H9 (cell line): ENCODE measurements at regions not wholly inside any gene's neighbourhood (a gene's known extent, or its start where the extent isn't known, plus 50 kb on each side); places are given as distances from the start of the nearest gene placed in this dataset.

ENCODE experiments used
- DNase-seq: peaks from one replicate; pipeline ENCODE4 v3.0.0-alpha.2; 2017
- H2AFZ ChIP-seq: one replicate; pipeline ENCODE4 v1.6.1; 2013; ENCODE audit warnings: mild to moderate bottlenecking, low read length, control low read depth, moderate library complexity
- H2AK5ac ChIP-seq: 2 replicates; pipeline ENCODE4 v1.6.1; 2013; ENCODE audit warnings: low read length, control low read depth, mixed read lengths; ENCODE audit not compliant: insufficient read length
- H2BK120ac ChIP-seq: one replicate; pipeline ENCODE4 v1.6.1; 2013; ENCODE audit warnings: low read depth, mild to moderate bottlenecking, low read length, control low read depth, inconsistent platforms; ENCODE audit not compliant: poor library complexity, severe bottlenecking
- H2BK12ac ChIP-seq: 2 replicates; pipeline ENCODE4 v1.6.1; 2013; ENCODE audit warnings: low read length, control low read depth, mixed read lengths, low read depth; ENCODE audit not compliant: insufficient read length
- H2BK15ac ChIP-seq: 2 replicates; pipeline ENCODE4 v1.6.1; 2013; ENCODE audit warnings: low read depth, low read length, control low read depth
- H2BK20ac ChIP-seq: one replicate; pipeline ENCODE4 v1.6.1; 2013; ENCODE audit warnings: low read depth, mild to moderate bottlenecking, low read length, control low read depth, inconsistent platforms; ENCODE audit not compliant: poor library complexity, severe bottlenecking
- H2BK5ac ChIP-seq: 2 replicates; pipeline ENCODE4 v1.6.1; 2013; ENCODE audit warnings: low read length, control low read depth, mixed read lengths; ENCODE audit not compliant: insufficient read length
- H3K14ac ChIP-seq: 2 replicates; pipeline ENCODE4 v1.6.1; 2013; ENCODE audit warnings: low read length, control low read depth; ENCODE audit not compliant: insufficient read depth
- H3K18ac ChIP-seq: 2 replicates; pipeline ENCODE4 v1.6.1; 2013; ENCODE audit warnings: low read depth, mild to moderate bottlenecking, mixed read lengths, low read length, control low read depth; ENCODE audit not compliant: insufficient read length
- H3K23ac ChIP-seq: 2 replicates; pipeline ENCODE4 v1.6.1; 2013; ENCODE audit warnings: low read length, control low read depth, mixed read lengths, low read depth; ENCODE audit not compliant: insufficient read length
- H3K23me2 ChIP-seq: 2 replicates; pipeline ENCODE4 v1.6.1; 2013; ENCODE audit warnings: low read depth, mild to moderate bottlenecking, mixed read lengths, low read length, control low read depth; ENCODE audit not compliant: insufficient read length, poor library complexity, severe bottlenecking
- H3K27ac ChIP-seq: 2 replicates; pipeline ENCODE4 v1.5.1; 2013; ENCODE audit warnings: low read length, control low read depth, mixed read lengths, low read depth; ENCODE audit not compliant: insufficient read length
- H3K27me3 ChIP-seq: 2 replicates; pipeline ENCODE4 v1.6.1; 2013; ENCODE audit warnings: low read length, control low read depth, inconsistent platforms; ENCODE audit not compliant: insufficient read depth
- H3K4ac ChIP-seq: 2 replicates; pipeline ENCODE4 v1.6.1; 2013; ENCODE audit warnings: low read depth, mild to moderate bottlenecking, control low read depth, inconsistent platforms, low read length, moderate library complexity
- H3K4me1 ChIP-seq: 2 replicates; pipeline ENCODE4 v1.6.1; 2013; ENCODE audit warnings: low read length, control low read depth, inconsistent platforms; ENCODE audit not compliant: insufficient read depth
- H3K4me2 ChIP-seq: 2 replicates; pipeline ENCODE4 v1.6.1; 2013; ENCODE audit warnings: low read length, control low read depth, mixed read lengths; ENCODE audit not compliant: insufficient read length, insufficient read depth
- H3K56ac ChIP-seq: 2 replicates; pipeline ENCODE4 v1.6.1; 2013; ENCODE audit warnings: low read depth, mild to moderate bottlenecking, mixed read lengths, low read length, control low read depth; ENCODE audit not compliant: insufficient read length
- H3K79me1 ChIP-seq: 2 replicates; pipeline ENCODE4 v1.6.1; 2013; ENCODE audit warnings: low read depth, mild to moderate bottlenecking, moderate library complexity, low read length, control low read depth, inconsistent platforms; ENCODE audit not compliant: insufficient read depth, poor library complexity, severe bottlenecking
- H3K79me2 ChIP-seq: 2 replicates; pipeline ENCODE4 v1.6.1; 2013; ENCODE audit warnings: low read length, control low read depth, inconsistent platforms; ENCODE audit not compliant: insufficient read depth
- H3K9ac ChIP-seq: 2 replicates; pipeline ENCODE4 v1.6.1; 2013; ENCODE audit warnings: low read length, control low read depth, mixed read lengths; ENCODE audit not compliant: insufficient read length; ENCODE audit errors: extremely low read depth
- H3K9me3 ChIP-seq: one replicate; pipeline ENCODE4 v1.6.1; 2013; ENCODE audit warnings: low read depth, low read length, inconsistent platforms; ENCODE audit not compliant: control insufficient read depth
- H3T11ph ChIP-seq: one replicate; pipeline ENCODE4 v1.6.1; 2013; ENCODE audit warnings: mild to moderate bottlenecking, low read length, control low read depth, inconsistent platforms
- H4K20me1 ChIP-seq: one replicate; pipeline ENCODE4 v1.6.1; 2013; ENCODE audit not compliant: control insufficient read depth, insufficient read length, insufficient read depth
- H4K5ac ChIP-seq: 2 replicates; pipeline ENCODE4 v1.6.1; 2013; ENCODE audit warnings: low read depth, mild to moderate bottlenecking, mixed read lengths, low read length, control low read depth; ENCODE audit not compliant: insufficient read length
- H4K8ac ChIP-seq: replicated peaks from 2 replicates; pipeline ENCODE4 v1.6.1; 2013; ENCODE audit warnings: low read length, control low read depth, mixed read lengths, low read depth; ENCODE audit not compliant: insufficient read length
- H4K91ac ChIP-seq: 2 replicates; pipeline ENCODE4 v1.6.1; 2013; ENCODE audit warnings: low read depth, mild to moderate bottlenecking, moderate library complexity, mixed read lengths, low read length, control low read depth; ENCODE audit not compliant: insufficient read length
- H3K27ac Mint-ChIP-seq, 3 experiments: 2 replicates in 2 of 3; 3 replicates in 1 of 3; pipeline ENCODE4 v1.8.0; 2020 to 2021; ENCODE audit warnings: mixed read lengths in 3 of 3, mild to moderate bottlenecking in 1 of 3, moderate library complexity in 1 of 3
- H3K27me3 Mint-ChIP-seq: 2 replicates; pipeline ENCODE4 v1.8.0; 2021; ENCODE audit warnings: low read depth, mild to moderate bottlenecking, moderate library complexity, mixed read lengths
- H3K36me3 Mint-ChIP-seq, 3 experiments: 2 replicates in 2 of 3; 3 replicates in 1 of 3; pipeline ENCODE4 v1.8.0; 2020 to 2021; ENCODE audit warnings: low read depth in 3 of 3, mixed read lengths in 3 of 3; ENCODE audit not compliant: insufficient read depth in 1 of 3
- H3K4me1 Mint-ChIP-seq, 2 experiments: 2 replicates each; pipeline ENCODE4 v1.8.0; 2020; ENCODE audit warnings: mixed read lengths in 2 of 2
- H3K4me3 Mint-ChIP-seq, 2 experiments: 2 replicates in 1 of 2; 3 replicates in 1 of 2; pipeline ENCODE4 v1.8.0; 2020 to 2021; ENCODE audit warnings: mild to moderate bottlenecking in 2 of 2, mixed read lengths in 2 of 2, moderate library complexity in 1 of 2
- H3K9me3 Mint-ChIP-seq, 2 experiments: 2 replicates in 1 of 2; 3 replicates in 1 of 2; pipeline ENCODE4 v1.8.0; 2020; ENCODE audit warnings: mild to moderate bottlenecking in 2 of 2, mixed read lengths in 2 of 2, moderate library complexity in 1 of 2
- WGBS: extraction: QIAGEN DNeasy Blood & Tissue Kit; methylation state at CpG from one replicate; pipeline ENCODE4 v1.1.7; 2013; ENCODE audit warnings: missing lambda C conversion rate, low lambda C conversion rate, mixed read lengths; ENCODE audit not compliant: insufficient read length; ENCODE audit errors: extremely low coverage; 5-methylcytosine and 5-hydroxymethylcytosine counted together
- TF ChIP-seq, protein P1 (sequence below): fragments of 200-600 bp; sonication (generic); conservative IDR thresholded peaks from 3 replicates; pipeline ENCODE4 v1.8.0; 2021; ENCODE audit warnings: antibody characterized with exemption, mild to moderate bottlenecking

GRCh38 chr2:125698280-125698679 is 957.7 kb upstream of the GYPC start:
- Histone ChIP-seq H2BK20ac (no peak overlapping the region), H3K79me1 (no peaks in the 10 kb centered on the region), H2AK5ac (no peak overlapping the region), H3K18ac (no peak overlapping the region), H3K4me2 (no peak overlapping the region), H2AFZ (no peak overlapping the region), H2BK5ac (no peak overlapping the region), H4K8ac (no peak overlapping the region), H4K20me1 (no peaks in the 10 kb centered on the region), H3K4ac (no peak overlapping the region), H2BK15ac (no peak overlapping the region), H3K23ac (no peak overlapping the region), H3T11ph (no peak overlapping the region), H3K9ac (no peak overlapping the region), H3K9me3 (no peaks in the 10 kb centered on the region), H4K91ac (no peak overlapping the region), H3K14ac (no peak overlapping the region), H4K5ac (no peak overlapping the region), H3K4me1 (no peaks in the 10 kb centered on the region), H3K79me2 (no peaks in the 10 kb centered on the region), H3K56ac (no peak overlapping the region), H3K23me2 (no peaks in the 10 kb centered on the region), H2BK120ac (no peak overlapping the region), H2BK12ac (no peak overlapping the region), H3K27me3 (no peaks in the 10 kb centered on the region), H3K27ac (no peak overlapping the region)
- no peak for DNase-seq
- no peaks in the 10 kb centered on the region for H3K36me3 Mint-ChIP-seq
- no CpG with 5 or more reads among the region's 1 CpG for WGBS
- peaks cover 0 to 5% of the 10 kb centered on the region in 2 experiments; a peak in 1 of 4 replicates for H3K4me1 Mint-ChIP-seq
- H3K27me3 Mint-ChIP-seq: peaks cover 2% of the 10 kb centered on the region; the same call in 1 of the 2 replicates
- no peaks in the 10 kb centered on the region for H3K9me3 Mint-ChIP-seq
- TF ChIP-seq, protein P1, sequence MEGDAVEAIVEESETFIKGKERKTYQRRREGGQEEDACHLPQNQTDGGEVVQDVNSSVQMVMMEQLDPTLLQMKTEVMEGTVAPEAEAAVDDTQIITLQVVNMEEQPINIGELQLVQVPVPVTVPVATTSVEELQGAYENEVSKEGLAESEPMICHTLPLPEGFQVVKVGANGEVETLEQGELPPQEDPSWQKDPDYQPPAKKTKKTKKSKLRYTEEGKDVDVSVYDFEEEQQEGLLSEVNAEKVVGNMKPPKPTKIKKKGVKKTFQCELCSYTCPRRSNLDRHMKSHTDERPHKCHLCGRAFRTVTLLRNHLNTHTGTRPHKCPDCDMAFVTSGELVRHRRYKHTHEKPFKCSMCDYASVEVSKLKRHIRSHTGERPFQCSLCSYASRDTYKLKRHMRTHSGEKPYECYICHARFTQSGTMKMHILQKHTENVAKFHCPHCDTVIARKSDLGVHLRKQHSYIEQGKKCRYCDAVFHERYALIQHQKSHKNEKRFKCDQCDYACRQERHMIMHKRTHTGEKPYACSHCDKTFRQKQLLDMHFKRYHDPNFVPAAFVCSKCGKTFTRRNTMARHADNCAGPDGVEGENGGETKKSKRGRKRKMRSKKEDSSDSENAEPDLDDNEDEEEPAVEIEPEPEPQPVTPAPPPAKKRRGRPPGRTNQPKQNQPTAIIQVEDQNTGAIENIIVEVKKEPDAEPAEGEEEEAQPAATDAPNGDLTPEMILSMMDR: no peak
- no peak overlapping the region for H3K4me3 Mint-ChIP-seq
- no peak overlapping the region for H3K27ac Mint-ChIP-seq
